H1 (cell line): ENCODE measurements at regions not wholly inside any gene's neighbourhood (a gene's known extent, or its start where the extent isn't known, plus 50 kb on each side); places are given as distances from the start of the nearest gene placed in this dataset.

ENCODE experiments used
- CTCF ChIA-PET: fragments of 300-600 bp; sonication (Branson Sonifier 250); formaldehyde crosslinking; loops from one replicate; lab custom pipeline; 2021; ENCODE audit not compliant: partially characterized antibody; lab: Charles Lee
- POLR2A ChIA-PET: fragments of 300-600 bp; sonication (Branson Sonifier 250); formaldehyde crosslinking; loops from one replicate; lab custom pipeline; 2021; ENCODE audit warnings: inconsistent platforms; ENCODE audit not compliant: partially characterized antibody; lab: Charles Lee
- DNase-seq, 2 experiments: peaks; one replicate each; pipeline versions ENCODE4 v3.0.0 to v3.0.0-alpha.2; 2010 to 2022; ENCODE audit warnings: low spot score in 2 of 2, low read depth in 1 of 2, mixed read lengths in 1 of 2
- FAIRE-seq: peaks from 2 replicates; lab custom pipeline; 2011; peaks lifted over from hg19 to GRCh38; lab: Jason Lieb, UNC
- H2AFZ ChIP-seq: 2 replicates; pipeline ENCODE4 v1.8.1; 2012; ENCODE audit warnings: low read length, inconsistent platforms
- H2AK5ac ChIP-seq: 2 replicates; pipeline ENCODE4 v1.6.1; 2013; ENCODE audit warnings: low read depth, low read length
- H2BK120ac ChIP-seq: replicated peaks from 2 replicates; pipeline ENCODE3; 2013; ENCODE audit warnings: low read depth, low read length, inconsistent platforms
- H2BK12ac ChIP-seq: 2 replicates; pipeline ENCODE4 v1.6.1; 2013; ENCODE audit warnings: low read depth, low read length
- H2BK15ac ChIP-seq: 2 replicates; pipeline ENCODE4 v1.6.1; 2013; ENCODE audit warnings: low read length
- H2BK20ac ChIP-seq: 2 replicates; pipeline ENCODE4 v1.6.1; 2013; ENCODE audit warnings: low read length
- H2BK5ac ChIP-seq: 2 replicates; pipeline ENCODE4 v1.6.1; 2013; ENCODE audit warnings: low read depth, low read length
- H3K14ac ChIP-seq: 2 replicates; pipeline ENCODE4 v1.6.1; 2013; ENCODE audit warnings: inconsistent platforms; ENCODE audit not compliant: insufficient read length
- H3K18ac ChIP-seq: 2 replicates; pipeline ENCODE4 v1.6.1; 2013; ENCODE audit warnings: low read length; ENCODE audit errors: extremely low read depth
- H3K23ac ChIP-seq: 2 replicates; pipeline ENCODE4 v1.6.1; 2013; ENCODE audit warnings: inconsistent platforms; ENCODE audit not compliant: insufficient read length
- H3K23me2 ChIP-seq: 2 replicates; pipeline ENCODE4 v1.6.1; 2013; ENCODE audit warnings: low read depth, low read length
- H3K27ac ChIP-seq: 2 replicates; pipeline ENCODE4 v1.6.1; 2011; ENCODE audit warnings: low read depth, low read length, inconsistent platforms
- H3K27me3 ChIP-seq, 4 experiments: replicated peaks in 1 of 4; 1 replicate in 1 of 4; 2 replicates in 3 of 4; pipeline versions ENCODE4 v1.6.1 to v1.8.1; 2011 to 2013; ENCODE audit warnings: low read length in 3 of 4, mild to moderate bottlenecking in 3 of 4, inconsistent platforms in 2 of 4, mixed read lengths in 2 of 4, moderate library complexity in 1 of 4; ENCODE audit not compliant: control insufficient read depth in 3 of 4, insufficient read depth in 3 of 4; ENCODE audit errors: extremely low read depth in 1 of 4
- H3K36me3 ChIP-seq, 4 experiments: 2 replicates each; pipeline versions ENCODE4 v1.6.1 to v1.8.1; 2011 to 2013; ENCODE audit warnings: mild to moderate bottlenecking in 4 of 4, low read length in 3 of 4, moderate library complexity in 2 of 4, control low read depth in 1 of 4, inconsistent platforms in 1 of 4; ENCODE audit not compliant: insufficient read depth in 4 of 4, control insufficient read depth in 2 of 4
- H3K4ac ChIP-seq: replicated peaks from 2 replicates; pipeline ENCODE3; 2013; ENCODE audit warnings: low read length, low read depth, mixed read lengths, inconsistent platforms; ENCODE audit not compliant: insufficient read length
- H3K4me1 ChIP-seq, 4 experiments: replicated peaks in 1 of 4; 1 replicate in 1 of 4; 2 replicates in 3 of 4; pipeline versions ENCODE4 v1.6.1 to v1.8.1; 2011 to 2013; ENCODE audit warnings: low read length in 3 of 4, inconsistent platforms in 2 of 4, mixed read lengths in 1 of 4; ENCODE audit not compliant: insufficient read depth in 4 of 4, control insufficient read depth in 3 of 4
- H3K4me2 ChIP-seq, 2 experiments: 2 replicates each; pipeline versions ENCODE4 v1.6.1 to v1.8.1; 2011 to 2013; ENCODE audit warnings: low read depth in 2 of 2, low read length in 2 of 2, control low read depth in 1 of 2, inconsistent platforms in 1 of 2, mild to moderate bottlenecking in 1 of 2; ENCODE audit not compliant: insufficient read depth in 1 of 2
- H3K4me3 ChIP-seq, 4 experiments: fragments of 200-600, 300-600 bp in 1 of 4; sonication (generic), shearing (Covaris generic), sonication (Bioruptor Twin) in 1 of 4; 2 replicates each; pipeline versions ENCODE4 v1.5.1 to v1.8.1; 2011 to 2016; ENCODE audit warnings: low read length in 4 of 4, low read depth in 3 of 4, control low read depth in 2 of 4, inconsistent platforms in 2 of 4, mild to moderate bottlenecking in 2 of 4, mixed read lengths in 1 of 4, moderate library complexity in 1 of 4; ENCODE audit not compliant: insufficient read depth in 2 of 4; ENCODE audit errors: extremely low read depth in 1 of 4
- H3K56ac ChIP-seq: replicated peaks from 2 replicates; pipeline ENCODE3; 2013; ENCODE audit warnings: low read depth, mild to moderate bottlenecking, mixed read lengths, low read length, inconsistent platforms; ENCODE audit not compliant: insufficient read length
- H3K79me1 ChIP-seq: 2 replicates; pipeline ENCODE4 v1.6.1; 2013; ENCODE audit warnings: low read depth, low read length, control low read depth
- H3K79me2 ChIP-seq, 2 experiments: 2 replicates each; pipeline versions ENCODE4 v1.6.1 to v1.8.1; 2012 to 2013; ENCODE audit warnings: low read length in 2 of 2, mild to moderate bottlenecking in 2 of 2, inconsistent platforms in 1 of 2; ENCODE audit not compliant: insufficient read depth in 2 of 2, control insufficient read depth in 1 of 2
- H3K9ac ChIP-seq, 4 experiments: replicated peaks in 1 of 4; 1 replicate in 1 of 4; 2 replicates in 3 of 4; pipeline versions ENCODE4 v1.6.1 to v1.8.1; 2011 to 2013; ENCODE audit warnings: low read depth in 3 of 4, low read length in 3 of 4, control low read depth in 2 of 4, mild to moderate bottlenecking in 2 of 4, moderate library complexity in 2 of 4, inconsistent platforms in 1 of 4; ENCODE audit errors: extremely low read depth in 1 of 4
- H3K9me3 ChIP-seq, 2 experiments: 2 replicates each; pipeline versions ENCODE4 v1.6.1 to v1.8.1; 2012 to 2013; ENCODE audit warnings: mild to moderate bottlenecking in 2 of 2, moderate library complexity in 2 of 2, control low read depth in 1 of 2, inconsistent platforms in 1 of 2, low read depth in 1 of 2, low read length in 1 of 2, mixed read lengths in 1 of 2; ENCODE audit not compliant: insufficient read depth in 2 of 2
- H4K20me1 ChIP-seq, 2 experiments: replicated peaks in 1 of 2; 2 replicates each; pipeline versions ENCODE3 to v1.8.1; 2011 to 2013; ENCODE audit warnings: inconsistent platforms in 2 of 2, low read length in 2 of 2, mild to moderate bottlenecking in 1 of 2; ENCODE audit not compliant: insufficient read depth in 2 of 2, control insufficient read depth in 1 of 2
- H4K5ac ChIP-seq: 2 replicates; pipeline ENCODE4 v1.6.1; 2013; ENCODE audit warnings: low read length, low read depth, mixed read lengths, inconsistent platforms; ENCODE audit not compliant: insufficient read length
- H4K8ac ChIP-seq: 2 replicates; pipeline ENCODE4 v1.8.0; 2013; ENCODE audit warnings: mild to moderate bottlenecking, moderate library complexity, low read length, inconsistent platforms; ENCODE audit not compliant: insufficient read depth; ENCODE audit errors: extremely low read depth
- H4K91ac ChIP-seq: replicated peaks from 2 replicates; pipeline ENCODE3; 2013; ENCODE audit warnings: low read length, mixed read lengths, inconsistent platforms; ENCODE audit not compliant: insufficient read length
- CBX5 ChIP-seq: fragments of 300-800, 300-1000 bp; sonication (generic); IDR thresholded peaks from 2 replicates; pipeline ENCODE4 v1.7.1; 2016; ENCODE audit warnings: antibody characterized with exemption, low read length, low read depth
- CHD1 ChIP-seq: IDR thresholded peaks from 2 replicates; pipeline ENCODE4 v1.6.1; 2012; ENCODE audit warnings: low read depth, low read length, improper control_type of control experiment
- EGR1 ChIP-seq: IDR thresholded peaks from 2 replicates; pipeline ENCODE4 v1.6.1; 2011; ENCODE audit warnings: low read depth, low read length, borderline replicate concordance
- JUN ChIP-seq: IDR thresholded peaks from 2 replicates; pipeline ENCODE4 v1.6.1; 2011; ENCODE audit warnings: low read depth, mild to moderate bottlenecking, improper control_type of control experiment, low read length
- KDM1A ChIP-seq: fragments of 200-600, 300-600 bp; sonication (generic); IDR thresholded peaks from 2 replicates; pipeline ENCODE4 v1.7.1; 2016; ENCODE audit warnings: mild to moderate bottlenecking, low read length, borderline replicate concordance
- KDM5A ChIP-seq: fragments of 200-600 bp; IDR thresholded peaks from 2 replicates; pipeline ENCODE4 v1.7.1; 2012; ENCODE audit warnings: mild to moderate bottlenecking, low read length, inconsistent platforms, mixed read lengths
- RFX5 ChIP-seq: IDR thresholded peaks from 2 replicates; pipeline ENCODE4 v1.6.1; 2011; ENCODE audit warnings: low read depth, low read length, improper control_type of control experiment, borderline replicate concordance
- RXRA ChIP-seq: IDR thresholded peaks from 2 replicates; pipeline ENCODE4 v1.6.1; 2011; ENCODE audit warnings: low read depth, mild to moderate bottlenecking, low read length, moderate library complexity; ENCODE audit not compliant: insufficient read depth
- SIN3A ChIP-seq, 2 experiments: IDR thresholded peaks in 1 of 2; conservative IDR thresholded peaks in 1 of 2; 2 replicates each; pipeline ENCODE4 v1.6.1; 2011 to 2012; ENCODE audit warnings: low read length in 2 of 2, improper control_type of control experiment in 1 of 2, low read depth in 1 of 2, mild to moderate bottlenecking in 1 of 2
- SIX5 ChIP-seq: IDR thresholded peaks from 2 replicates; pipeline ENCODE4 v1.6.1; 2011; ENCODE audit warnings: mild to moderate bottlenecking, low read depth, low read length
- SP4 ChIP-seq: IDR thresholded peaks from 2 replicates; pipeline ENCODE4 v1.6.1; 2012; ENCODE audit warnings: low read length, inconsistent platforms
- TAF1 ChIP-seq: IDR thresholded peaks from 2 replicates; pipeline ENCODE4 v1.6.1; 2011; ENCODE audit warnings: mild to moderate bottlenecking, low read depth, low read length
- TEAD4 ChIP-seq: IDR thresholded peaks from 2 replicates; pipeline ENCODE4 v1.6.1; 2012; ENCODE audit warnings: low read depth, low read length, inconsistent platforms, mixed read lengths
- WGBS, 2 experiments: shearing (Covaris generic) in 1 of 2; methylation state at CpG; one replicate each; pipeline versions ENCODE4 v1.1.6 to v1.1.7; 2013 to 2015; ENCODE audit warnings: low lambda C conversion rate in 2 of 2, mixed read lengths in 2 of 2, inconsistent platforms in 1 of 2, low coverage in 1 of 2, missing lambda C conversion rate in 1 of 2; ENCODE audit not compliant: insufficient replicate concordance in 2 of 2, insufficient coverage in 1 of 2, insufficient read length in 1 of 2; ENCODE audit errors: extremely low coverage in 1 of 2, missing lambda C conversion rate in 1 of 2; 5-methylcytosine and 5-hydroxymethylcytosine counted together
- TF ChIP-seq, protein P1 (sequence below): IDR thresholded peaks from 2 replicates; pipeline ENCODE4 v1.6.1; 2011; ENCODE audit warnings: low read depth, mild to moderate bottlenecking, low read length; ENCODE audit not compliant: insufficient read depth

- no peak overlapping the region for H3K14ac ChIP-seq
- no peak for FAIRE-seq
- 82% methylated on average over 2 of the region's 2 CpGs; no CpG with 5 or more reads in 1 of the 2 experiments for WGBS, 2 experiments
- no peak for TF ChIP-seq CBX5
- no peak for TF ChIP-seq RFX5
- TF ChIP-seq TAF1, result no peak
- no peak for TF ChIP-seq CHD1
- TF ChIP-seq EGR1, result no peak
- TF ChIP-seq KDM1A, result no peak
- no peak for TF ChIP-seq SP4
- no peak for TF ChIP-seq KDM5A
- TF ChIP-seq SIX5, result no peak
- TF ChIP-seq SIN3A (conservative IDR thresholded peaks at IDR 0.05 in 1 of 2, IDR thresholded peaks at IDR 0.05 in 1 of 2; ENCODE audit: low read depth in 1 of 2, low read length in 2 of 2), result no peak
- TF ChIP-seq, protein P1, sequence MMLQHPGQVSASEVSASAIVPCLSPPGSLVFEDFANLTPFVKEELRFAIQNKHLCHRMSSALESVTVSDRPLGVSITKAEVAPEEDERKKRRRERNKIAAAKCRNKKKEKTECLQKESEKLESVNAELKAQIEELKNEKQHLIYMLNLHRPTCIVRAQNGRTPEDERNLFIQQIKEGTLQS, result no peak
- TF ChIP-seq JUN, result no peak
- no peak for TF ChIP-seq TEAD4
- no peak for TF ChIP-seq RXRA
These were observed 58.5 kb upstream of the SPHKAP start for GRCh38 chr2:228239907-228240561.

More at GRCh38 chr2:228239907-228240561, 58.5 kb upstream of the SPHKAP start:
- Histone ChIP-seq H3K79me1 (no peaks in the 10 kb centered on the region), H2BK20ac (no peak overlapping the region), H3K79me2 (no peaks in the 10 kb centered on the region), H4K20me1 (no peaks in the 10 kb centered on the region), H3K23ac (no peak overlapping the region), H3K4ac (no peak overlapping the region), H3K56ac (no peak overlapping the region), H3K23me2 (no peaks in the 10 kb centered on the region; the same call in 1 of the 2 replicates), H4K5ac (no peak overlapping the region), H3K9ac (no peak overlapping the region), H2BK12ac (no peak overlapping the region), H4K91ac (no peak overlapping the region), H2BK5ac (no peak overlapping the region), H3K27me3 (no peaks in the 10 kb centered on the region), H3K4me1 (no peaks in the 10 kb centered on the region), H3K36me3 (no peaks in the 10 kb centered on the region), H3K9me3 (no peaks in the 10 kb centered on the region), H2AFZ (no peak overlapping the region), H2BK15ac (no peak overlapping the region), H3K4me2 (no peak overlapping the region), H4K8ac (no peak overlapping the region), H2AK5ac (no peak overlapping the region), H3K4me3 (no peak overlapping the region), H3K27ac (no peak overlapping the region), H2BK120ac (no peak overlapping the region), H3K18ac (no peak overlapping the region)
- DNase-seq, result no peak
- POLR2A ChIA-PET, result no interaction called here
- CTCF ChIA-PET, result no interaction called here
